ENCODE measurements at regions not wholly inside any gene's neighbourhood (a gene's known extent, or its start where the extent isn't known, plus 50 kb on each side); places are given as distances from the start of the nearest gene placed in this dataset.

GRCh38 chr20:11604339-11604738 is 313.4 kb upstream of the BTBD3 start:
- no peak for DNase-seq (ENCODE audit: low read depth in 4 of 4, low spot score in 3 of 4)

GRCh38 chr20:11607047-11607446 is 310.6 kb upstream of the BTBD3 start:
- DNase-seq (ENCODE audit: low read depth in 4 of 4, low spot score in 3 of 4), result no peak

GRCh38 chr20:11608736-11609135 is 309.0 kb upstream of the BTBD3 start:
- no peak for DNase-seq (ENCODE audit: low read depth in 4 of 4, low spot score in 3 of 4)

- DNase-seq (ENCODE audit: low read depth in 4 of 4, low spot score in 3 of 4), result no peak
Measured at GRCh38 chr20:11624704-11625103, 293.0 kb upstream of the BTBD3 start.

- DNase-seq (ENCODE audit: low read depth in 4 of 4, low spot score in 3 of 4), result no peak
Measured at GRCh38 chr20:11626551-11626950, 291.1 kb upstream of the BTBD3 start.

GRCh38 chr20:11642866-11643265 is 274.8 kb upstream of the BTBD3 start:
- DNase-seq (ENCODE audit: low read depth in 4 of 4, low spot score in 3 of 4), result no peak

- DNase-seq (ENCODE audit: low read depth in 4 of 4, low spot score in 3 of 4), result no peak
Measured at GRCh38 chr20:11646359-11646758, 271.3 kb upstream of the BTBD3 start.

- no peak for DNase-seq (ENCODE audit: low read depth in 4 of 4, low spot score in 3 of 4)
Measured at GRCh38 chr20:11650566-11650965, 267.1 kb upstream of the BTBD3 start.

- no peak for DNase-seq (ENCODE audit: low read depth in 4 of 4, low spot score in 3 of 4)
Measured at GRCh38 chr20:11651138-11651537, 266.6 kb upstream of the BTBD3 start.

- DNase-seq (ENCODE audit: low read depth in 4 of 4, low spot score in 3 of 4), result no peak
Measured at GRCh38 chr20:11651647-11652046, 266.0 kb upstream of the BTBD3 start.

GRCh38 chr20:11652128-11652527 is 265.6 kb upstream of the BTBD3 start:
- DNase-seq (ENCODE audit: low read depth in 4 of 4, low spot score in 3 of 4), result no peak

GRCh38 chr20:11654766-11655165 is 262.9 kb upstream of the BTBD3 start:
- DNase-seq (ENCODE audit: low read depth in 4 of 4, low spot score in 3 of 4), result no peak

- DNase-seq (ENCODE audit: low read depth in 4 of 4, low spot score in 3 of 4), result no peak
Measured at GRCh38 chr20:11660673-11661072, 257.0 kb upstream of the BTBD3 start.

GRCh38 chr20:11671015-11671511 is 246.6 kb upstream of the BTBD3 start:
- DNase-seq (ENCODE audit: low read depth in 4 of 4, low spot score in 3 of 4), result no peak

GRCh38 chr20:11672959-11673358 is 244.7 kb upstream of the BTBD3 start:
- DNase-seq (ENCODE audit: low read depth in 4 of 4, low spot score in 3 of 4), result no peak

GRCh38 chr20:11675920-11676629 is 241.6 kb upstream of the BTBD3 start:
- DNase-seq (ENCODE audit: low read depth in 4 of 4, low spot score in 3 of 4), result no peak

- no peak for DNase-seq (ENCODE audit: low read depth in 4 of 4, low spot score in 3 of 4)
Measured at GRCh38 chr20:11676630-11677287, 240.9 kb upstream of the BTBD3 start.

GRCh38 chr20:11677428-11677827 is 240.3 kb upstream of the BTBD3 start:
- no peak for DNase-seq (ENCODE audit: low read depth in 4 of 4, low spot score in 3 of 4)

GRCh38 chr20:11677836-11678235 is 239.9 kb upstream of the BTBD3 start:
- no peak for DNase-seq (ENCODE audit: low read depth in 4 of 4, low spot score in 3 of 4)

- DNase-seq (ENCODE audit: low read depth in 4 of 4, low spot score in 3 of 4), result no peak
Measured at GRCh38 chr20:11682285-11682684, 235.4 kb upstream of the BTBD3 start.

GRCh38 chr20:11686195-11686594 is 231.5 kb upstream of the BTBD3 start:
- DNase-seq (ENCODE audit: low read depth in 4 of 4, low spot score in 3 of 4), result no peak

- DNase-seq (ENCODE audit: low read depth in 4 of 4, low spot score in 3 of 4), result no peak
Measured at GRCh38 chr20:11686820-11687543, 230.7 kb upstream of the BTBD3 start.

Measured in left renal pelvis (tissue), 4 donors.